ENCODE measurements at regions not wholly inside any gene's neighbourhood (a gene's known extent, or its start where the extent isn't known, plus 50 kb on each side); places are given as distances from the start of the nearest gene placed in this dataset.
"Not testable (repeated sequence)": the region's sequence is repeated elsewhere in the genome, so short reads cannot be mapped to it uniquely, and the experiment has no call there.

DNA sequence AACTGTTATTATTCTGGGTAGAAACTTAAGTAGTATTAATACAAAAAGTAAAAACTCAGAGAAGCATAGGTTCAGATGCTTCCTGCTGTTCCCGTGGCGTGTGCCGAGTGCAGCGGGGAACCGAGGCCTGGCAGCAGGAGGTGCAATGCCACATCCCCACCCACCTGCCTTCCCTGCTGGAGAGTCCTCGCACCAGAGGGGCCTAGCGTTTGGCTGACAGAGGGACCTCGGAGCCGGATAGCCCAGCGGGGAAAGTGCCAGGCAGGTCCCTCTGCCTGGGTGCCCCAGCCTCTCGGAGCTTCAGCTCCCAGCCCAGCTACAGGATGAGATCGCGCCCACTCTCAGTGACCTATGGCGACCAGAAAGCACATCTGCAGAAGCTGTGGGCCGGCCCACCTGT lies 169.6 kb upstream of the GSE1 start:
- DNase-seq (ENCODE audit: low read depth), result no peak

DNA sequence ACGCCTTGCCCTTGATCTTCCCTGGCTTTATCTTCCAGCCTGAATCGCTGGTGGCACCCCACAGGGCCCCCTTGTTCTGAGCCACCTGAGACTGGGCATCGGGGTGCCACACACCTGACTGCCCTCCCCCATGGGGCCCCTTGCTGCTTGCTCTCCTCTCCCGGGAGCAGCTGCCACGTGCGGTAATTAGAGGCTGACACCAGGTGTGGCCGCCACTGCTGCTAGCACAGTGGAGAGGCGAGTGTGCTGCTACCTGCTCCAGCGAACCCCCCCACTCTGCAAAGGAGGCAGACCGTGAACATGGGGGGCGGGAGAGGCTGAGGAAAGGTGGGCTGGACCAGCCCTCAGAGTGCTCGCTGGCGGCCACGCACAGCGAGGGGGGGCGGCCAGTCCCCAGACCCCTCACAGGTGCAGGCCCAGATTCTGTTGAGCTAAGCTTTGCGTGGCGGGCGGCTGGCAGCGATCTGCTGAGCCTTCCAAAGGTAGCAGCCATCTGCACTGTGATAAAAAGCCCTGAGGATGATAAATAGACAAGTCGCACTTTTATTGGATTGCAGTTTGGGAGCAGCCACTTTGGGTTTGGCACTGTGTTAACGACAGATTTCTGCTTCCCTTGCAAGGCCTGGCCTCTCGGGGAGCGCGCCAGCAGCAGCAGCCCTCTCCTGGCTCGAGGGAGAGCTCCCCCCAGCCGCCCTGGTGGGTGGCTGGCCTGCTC lies 167.9 kb upstream of the GSE1 start:
- DNase-seq (ENCODE audit: low read depth), result no peak

DNA sequence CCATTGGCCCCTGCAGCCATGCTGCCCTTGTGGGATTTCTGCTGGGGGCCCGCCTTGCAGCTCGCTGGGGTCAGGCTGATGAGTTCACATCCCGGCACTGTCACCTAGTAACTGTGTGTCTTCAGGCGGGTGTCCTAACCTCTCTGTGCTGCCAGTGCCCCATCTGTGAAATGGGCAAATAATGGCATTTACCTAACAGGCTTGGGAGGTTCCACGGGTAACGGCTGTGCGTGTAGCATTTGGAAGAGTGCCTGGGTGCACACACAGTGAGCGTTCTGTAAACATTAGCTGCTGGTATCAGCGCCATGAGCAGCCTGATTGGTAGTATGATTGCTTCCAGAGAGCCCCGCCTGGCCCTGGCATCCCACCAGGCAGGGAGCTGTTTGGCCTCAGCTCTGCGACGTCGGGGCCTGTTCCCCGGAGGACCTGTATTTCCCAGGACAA lies 167.3 kb upstream of the GSE1 start:
- no peak for DNase-seq (ENCODE audit: low read depth)

DNA sequence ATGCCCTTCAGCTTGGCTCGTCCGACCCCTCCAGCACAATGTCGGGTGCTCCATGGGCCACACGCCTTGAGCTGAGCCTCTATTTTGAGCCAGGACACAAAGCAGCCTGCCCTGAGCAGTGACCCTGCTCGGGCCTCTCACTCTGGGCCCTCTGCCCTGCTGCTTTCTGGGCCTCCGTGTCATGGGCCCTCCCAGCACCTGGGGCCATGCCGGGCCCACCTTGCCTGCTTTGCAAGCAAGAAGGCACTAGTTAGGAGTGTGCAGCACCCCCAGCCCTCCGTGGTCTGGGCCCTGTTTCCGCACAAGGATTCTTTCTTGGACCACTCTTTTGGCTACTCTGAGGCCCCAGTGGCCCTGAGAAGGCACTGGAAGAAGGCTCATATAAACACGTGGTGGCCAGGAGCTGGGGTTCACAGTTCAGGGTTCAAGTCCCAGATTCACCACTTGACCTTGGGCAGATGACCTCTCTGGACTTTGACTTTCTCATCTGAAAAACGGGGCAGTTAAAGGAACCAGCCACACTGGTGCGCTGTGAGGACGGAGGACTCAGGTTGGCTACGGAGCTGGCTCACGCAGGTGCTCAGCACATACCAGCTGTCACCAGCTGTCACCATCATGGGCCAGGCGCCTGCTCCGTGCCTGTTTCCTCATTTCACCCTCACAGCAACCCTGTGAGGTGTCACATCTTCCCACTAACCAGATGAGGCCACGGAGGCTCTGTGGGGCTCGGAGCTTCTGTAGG lies 166.0 kb upstream of the GSE1 start:
- DNase-seq (ENCODE audit: low read depth), result no peak

DNA sequence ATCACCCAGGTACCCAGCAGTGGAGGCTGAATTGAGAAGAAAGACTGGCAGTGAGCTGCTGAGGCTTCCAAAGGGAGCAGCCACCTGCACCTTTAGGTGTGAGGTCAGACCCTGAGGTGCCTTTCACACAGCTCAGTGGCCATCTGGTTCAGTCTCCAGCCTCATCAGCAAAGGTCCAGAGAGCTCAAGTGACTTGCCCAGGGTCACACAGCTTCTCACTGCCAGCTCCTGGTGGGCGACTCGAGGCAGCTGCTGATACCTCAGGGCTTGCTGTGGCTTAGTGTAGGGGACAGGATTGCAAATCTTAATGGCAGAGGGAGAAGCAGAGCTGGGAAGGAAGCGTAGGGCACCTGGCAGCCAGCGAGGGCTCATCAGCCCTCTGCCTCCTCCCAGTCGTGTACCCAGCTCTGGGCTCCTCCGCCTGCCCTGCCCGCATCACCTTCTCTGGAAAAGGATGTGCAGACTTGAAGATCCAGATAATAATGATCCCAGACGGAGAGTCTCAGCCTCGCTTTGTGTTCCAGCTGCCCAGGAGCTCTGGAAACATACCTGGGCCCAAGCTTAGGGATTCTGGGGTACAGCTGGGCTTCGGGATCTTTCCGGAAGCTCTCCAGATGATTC lies 165.3 kb upstream of the GSE1 start:
- DNase-seq (ENCODE audit: low read depth), result no peak

DNA sequence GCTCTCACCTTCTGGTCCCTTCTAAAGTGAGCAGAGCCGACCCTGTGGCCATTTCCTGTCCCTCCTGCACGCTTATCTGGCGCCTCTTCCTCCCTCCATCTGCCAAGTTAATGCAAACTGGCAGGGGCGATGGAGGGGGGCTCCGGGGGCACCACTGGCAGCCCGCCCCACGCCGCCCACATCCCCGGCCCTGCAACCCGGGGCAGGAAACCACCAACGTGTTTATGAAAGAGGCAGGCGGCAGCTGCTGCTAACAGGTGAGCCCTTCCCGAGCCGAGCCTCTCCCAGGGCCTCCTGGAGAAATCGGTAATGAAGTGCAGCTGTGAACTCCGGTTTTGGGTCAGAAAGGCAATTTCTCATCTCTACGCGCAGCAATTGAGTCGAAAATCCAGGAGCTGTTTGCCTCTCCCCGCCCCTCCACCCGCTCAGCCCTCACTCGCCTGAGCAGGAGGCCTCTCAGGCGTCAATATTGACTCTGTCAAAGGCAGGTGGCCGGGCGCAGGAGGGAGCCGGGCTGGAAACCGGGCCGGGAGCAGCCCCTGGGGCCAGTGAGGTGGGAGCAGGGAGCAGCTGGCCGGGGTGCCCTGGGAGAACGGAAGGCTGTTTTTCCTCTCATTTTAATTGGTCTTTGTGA lies 164.4 kb upstream of the GSE1 start:
- DNase-seq (ENCODE audit: low read depth), result no peak

DNA sequence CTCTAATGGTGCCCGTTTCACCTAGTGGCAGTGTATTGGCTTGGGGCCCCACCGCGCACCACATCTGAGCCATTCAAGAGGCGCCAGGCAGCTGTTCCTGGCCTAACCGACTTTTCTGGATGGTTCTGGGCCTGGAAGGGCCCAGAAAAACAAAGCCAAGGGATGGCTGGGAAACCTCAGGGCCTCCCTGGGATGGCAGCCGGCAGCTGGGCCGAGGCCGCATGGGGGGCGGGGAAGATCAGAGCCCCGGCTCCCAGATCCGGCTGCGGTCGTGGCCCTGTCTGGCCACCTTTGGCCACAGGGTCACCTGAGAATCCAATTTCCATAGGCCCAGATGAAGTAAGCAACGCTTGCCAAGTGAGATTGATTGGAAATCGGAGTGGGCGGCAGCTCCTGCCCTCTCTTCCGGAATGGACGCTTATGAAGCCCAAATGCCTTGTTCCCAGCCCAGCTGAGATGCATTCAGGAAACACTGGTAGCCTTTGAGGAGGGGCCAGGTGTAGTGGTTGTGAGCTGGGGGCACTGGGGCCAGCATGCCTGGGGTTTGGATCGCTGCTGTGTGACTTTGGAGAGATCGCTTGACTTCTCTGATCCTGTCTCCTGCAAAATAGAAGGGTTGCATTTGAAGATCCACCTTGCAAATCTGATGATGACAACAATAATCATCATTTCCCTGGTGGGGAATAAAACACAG lies 163.8 kb upstream of the GSE1 start:
- DNase-seq (ENCODE audit: low read depth), result no peak

DNA sequence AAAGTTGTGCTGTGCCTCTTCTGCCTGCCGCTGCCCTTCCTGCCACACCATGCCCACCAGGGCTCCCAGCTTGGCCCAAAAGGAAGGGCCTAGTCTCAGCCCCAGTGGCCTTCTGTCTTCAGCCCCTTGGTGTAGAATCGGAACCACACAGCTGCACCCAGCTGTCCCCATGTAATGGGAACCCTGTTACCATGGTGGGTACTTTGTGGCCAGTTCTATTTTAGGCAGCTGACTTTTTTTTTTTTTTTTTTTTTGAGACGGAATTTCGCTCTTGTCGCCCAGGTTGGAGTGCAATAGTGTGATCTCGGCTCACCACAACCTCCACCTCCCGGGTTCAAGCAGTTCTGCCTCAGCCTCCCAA lies 163.3 kb upstream of the GSE1 start:
- DNase-seq (ENCODE audit: low read depth), result no peak

DNA sequence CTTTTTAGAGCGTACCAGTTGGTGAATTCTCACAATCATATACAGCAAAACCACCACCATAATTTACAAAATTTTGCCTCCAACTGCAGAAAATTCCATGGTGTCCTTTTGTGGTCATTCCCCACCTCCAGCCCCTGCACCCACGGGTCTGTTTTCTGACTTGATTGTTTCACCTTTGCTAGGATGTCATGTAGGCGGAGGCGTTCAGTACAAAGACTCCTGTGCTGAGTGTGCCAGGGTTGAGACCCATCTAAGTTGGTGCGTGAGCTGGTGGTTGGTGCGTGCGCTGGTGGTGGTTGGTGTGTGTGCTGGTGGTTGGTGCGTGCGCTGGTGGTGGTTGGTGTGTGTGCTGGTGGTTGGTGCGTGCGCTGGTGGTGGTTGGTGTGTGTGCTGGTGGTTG lies 162.0 kb upstream of the GSE1 start:
- not testable (repeated sequence) for DNase-seq (ENCODE audit: low read depth)

DNA sequence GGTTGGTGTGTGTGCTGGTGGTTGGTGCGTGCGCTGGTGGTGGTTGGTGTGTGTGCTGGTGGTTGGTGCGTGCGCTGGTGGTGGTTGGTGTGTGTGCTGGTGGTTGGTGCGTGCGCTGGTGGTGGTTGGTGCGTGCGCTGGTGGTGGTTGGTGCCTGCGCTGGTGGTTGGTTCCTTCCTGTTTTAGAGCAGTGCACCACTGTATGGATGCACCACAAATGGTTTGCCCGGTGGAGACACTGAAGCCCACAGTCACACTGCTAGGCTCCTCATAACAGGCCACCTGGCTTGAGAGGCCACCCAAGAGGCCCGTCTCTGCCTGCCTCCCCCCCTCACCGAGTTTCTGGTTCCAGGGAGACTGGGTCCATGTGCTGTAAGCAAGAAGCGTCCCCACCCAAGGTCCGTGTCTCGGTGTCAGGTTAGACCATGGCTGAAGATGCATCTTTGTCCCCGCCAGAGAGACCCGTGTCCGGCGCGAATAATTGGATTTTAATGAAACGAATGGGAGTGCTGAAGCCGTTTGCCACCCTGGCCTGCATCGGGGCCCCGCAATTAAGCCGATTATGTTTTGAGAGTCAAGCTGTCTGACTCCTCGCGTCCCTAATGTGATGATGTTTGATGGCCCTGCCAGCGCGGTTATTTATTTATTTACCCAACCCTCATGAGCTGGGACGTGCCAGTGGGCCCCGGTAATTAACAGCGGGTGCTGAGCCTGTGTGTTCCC lies 161.3 kb upstream of the GSE1 start:
- DNase-seq (ENCODE audit: low read depth), result no peak

DNA sequence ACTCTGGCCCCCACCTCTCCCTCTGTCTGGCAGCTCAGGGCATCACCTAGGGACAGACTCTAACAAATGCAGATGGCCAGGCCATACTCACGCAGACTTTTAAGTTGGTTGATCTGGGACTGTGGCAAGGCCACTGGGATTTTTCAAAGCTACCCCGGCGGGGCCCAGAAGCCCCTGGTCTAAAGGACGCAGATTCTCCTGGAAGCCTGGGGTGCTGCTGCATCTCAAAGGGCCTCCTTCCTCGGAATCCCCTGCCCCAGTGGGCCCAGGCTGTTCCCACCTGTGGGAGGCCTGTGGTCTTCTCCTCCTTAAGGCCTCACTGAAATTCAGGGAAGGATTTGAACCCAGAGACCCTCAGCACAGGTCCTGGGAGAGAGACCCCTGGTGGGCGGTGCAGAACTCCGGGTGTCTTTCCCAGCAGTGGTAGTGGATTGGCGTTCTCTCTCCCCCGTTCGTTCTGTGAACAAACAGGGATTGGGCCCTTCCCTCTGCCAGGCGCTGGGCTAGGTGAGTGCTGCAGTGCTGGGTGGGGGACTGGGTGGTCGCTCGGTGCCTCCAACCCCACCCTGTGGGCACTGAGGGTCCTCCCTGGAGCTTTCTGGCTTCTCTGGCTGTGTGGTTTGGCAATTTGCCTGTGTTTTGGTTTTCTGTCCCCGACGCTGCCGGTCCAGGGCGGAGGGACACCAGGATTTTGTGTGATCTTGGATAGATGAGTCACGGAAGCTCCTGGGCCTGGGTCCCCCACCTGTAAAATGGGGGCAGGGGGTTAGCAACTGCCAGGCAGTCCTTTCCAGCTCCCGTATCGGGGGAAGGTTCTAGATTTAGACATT lies 160.5 kb upstream of the GSE1 start:
- DNase-seq (ENCODE audit: low read depth), result no peak

DNA sequence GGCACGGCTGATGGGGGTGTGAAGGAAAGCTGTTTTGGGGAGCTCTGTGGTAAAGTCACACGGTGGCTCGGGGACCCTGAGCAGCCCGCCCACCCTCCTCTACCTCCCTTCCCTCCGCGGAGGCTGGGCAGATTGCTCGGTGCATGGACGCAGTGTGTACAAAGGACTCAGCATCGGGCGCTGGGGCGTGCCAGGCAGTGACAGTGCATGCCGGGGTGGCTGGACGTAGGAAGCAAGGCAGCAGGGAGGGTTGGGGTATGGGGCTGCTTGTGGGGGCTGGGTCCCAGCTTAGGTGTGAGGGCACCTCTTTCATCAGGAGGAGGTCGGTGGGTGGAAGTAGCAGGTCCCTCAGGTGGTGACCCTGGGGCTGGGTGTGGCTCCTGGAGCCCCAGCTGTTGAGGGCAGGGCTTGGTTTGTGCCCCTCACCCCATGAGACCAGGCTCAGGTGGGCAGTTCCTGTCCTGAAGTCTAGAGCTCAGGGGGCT lies 159.9 kb upstream of the GSE1 start:
- no peak for DNase-seq (ENCODE audit: low read depth)

DNA sequence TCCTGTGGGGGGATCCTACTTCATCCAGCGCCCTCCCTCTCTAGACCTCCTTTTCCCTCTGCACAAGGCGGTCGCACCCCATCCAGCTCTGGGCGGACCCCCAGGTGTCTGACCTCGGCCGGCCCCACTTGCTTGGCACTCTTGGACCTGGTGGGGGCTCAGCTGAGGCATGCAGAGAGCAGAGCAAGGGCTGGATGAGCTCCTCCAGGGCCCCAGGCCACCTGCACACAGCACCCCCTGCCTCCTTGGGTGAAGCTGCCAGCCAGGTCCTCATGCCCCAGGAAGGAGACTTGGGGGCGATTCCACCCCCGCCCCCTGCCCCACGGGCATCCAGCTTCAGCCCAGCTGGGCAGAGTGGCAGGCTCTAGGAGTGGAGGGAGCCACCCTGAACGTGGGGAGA lies 159.4 kb upstream of the GSE1 start:
- no peak for DNase-seq (ENCODE audit: low read depth)

DNA sequence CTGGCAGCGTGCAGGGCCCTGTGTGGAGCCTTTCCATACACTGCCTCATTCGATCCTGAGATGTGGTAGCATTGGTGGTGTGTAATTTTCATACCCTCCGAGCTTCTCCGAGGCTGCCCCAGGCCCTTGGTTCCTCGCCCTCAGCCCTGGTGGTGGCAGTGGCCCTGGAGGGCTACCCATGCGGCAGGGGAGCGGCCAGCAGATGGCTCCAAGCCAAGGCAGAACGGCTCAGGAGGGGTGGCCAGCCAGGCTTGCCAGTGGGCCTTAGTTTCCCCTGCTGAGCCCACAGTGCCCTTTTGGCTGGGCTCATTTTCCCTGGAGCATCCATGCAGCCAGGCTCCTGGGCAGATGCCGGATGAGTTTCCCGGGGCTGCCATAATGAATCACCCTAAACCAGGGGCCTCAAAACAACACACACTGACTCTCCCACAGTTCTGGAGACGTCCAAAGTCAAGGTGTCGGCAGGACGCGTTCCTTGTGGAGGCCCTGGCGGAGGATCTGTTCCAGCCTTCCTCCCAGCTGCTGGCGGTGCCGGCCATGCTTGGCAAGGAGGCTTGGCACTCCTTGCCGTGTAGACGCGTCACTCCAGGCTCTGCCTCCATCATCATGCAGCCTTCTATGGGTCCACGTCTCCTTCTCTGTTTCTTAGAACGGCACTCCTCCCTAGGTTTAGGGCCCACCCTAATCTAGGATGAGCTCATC lies 158.8 kb upstream of the GSE1 start:
- DNase-seq (ENCODE audit: low read depth), result no peak

DNA sequence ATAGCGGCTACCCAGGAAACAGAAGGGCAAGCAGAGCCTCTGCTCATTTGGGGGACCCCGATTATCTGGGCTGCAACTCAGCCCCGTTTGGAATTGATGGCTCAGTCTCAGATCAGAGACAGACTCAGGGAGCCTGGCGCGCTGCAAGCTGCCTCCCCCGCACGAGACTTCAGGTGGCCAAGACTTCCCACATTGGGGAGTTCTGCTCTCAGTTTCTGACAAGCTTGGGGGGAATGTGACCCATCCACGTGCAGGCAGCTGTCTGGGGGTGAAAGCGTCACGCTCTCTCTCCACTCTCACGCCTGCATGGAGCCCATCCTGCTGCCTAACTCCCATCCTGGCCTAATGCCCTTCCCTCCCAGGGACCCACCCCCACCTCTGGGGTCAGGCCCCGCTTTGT lies 157.6 kb upstream of the GSE1 start:
- DNase-seq (ENCODE audit: low read depth), result no peak

DNA sequence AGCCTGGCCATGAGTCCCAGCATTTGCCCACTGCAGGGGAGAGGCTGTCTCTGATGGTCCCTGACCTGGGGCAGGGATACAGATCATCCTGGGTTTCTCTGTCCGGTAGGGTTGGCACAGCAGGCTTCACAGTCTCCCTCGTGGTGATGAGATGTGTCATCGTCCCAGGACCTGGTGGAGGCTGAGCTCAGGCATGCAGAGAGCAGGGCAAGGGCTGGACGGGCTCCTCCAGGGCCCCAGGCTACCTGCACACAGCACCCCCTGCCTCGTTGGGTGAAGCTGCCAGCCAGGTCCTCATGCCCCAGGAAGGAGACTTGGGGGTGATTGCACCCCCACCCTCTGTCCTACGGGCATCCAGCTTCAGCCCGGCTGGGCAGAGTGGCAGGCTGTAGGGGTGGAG lies 155.8 kb upstream of the GSE1 start:
- peak; percentile 3 for DNase-seq (ENCODE audit: low read depth)

DNA sequence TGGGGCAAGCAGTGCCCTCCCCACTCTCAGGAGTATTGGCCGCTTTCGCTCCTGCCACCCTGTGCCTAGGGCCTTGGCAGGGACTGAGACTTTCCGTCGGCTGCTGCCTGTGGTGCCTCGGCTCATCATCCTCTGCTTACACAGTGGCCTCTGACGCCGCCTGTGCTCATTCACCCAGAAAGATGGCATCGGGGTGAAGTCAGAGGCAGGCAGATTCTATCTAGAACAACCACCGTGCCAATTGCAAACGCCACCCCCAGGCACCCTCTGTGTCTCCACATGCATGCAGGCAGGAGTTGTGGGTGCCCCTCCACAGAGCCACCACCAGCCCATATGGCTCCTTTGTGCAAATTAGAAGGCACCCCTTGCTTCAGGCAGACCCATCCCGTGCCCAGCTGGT lies 154.2 kb upstream of the GSE1 start:
- DNase-seq (ENCODE audit: low read depth), result no peak

DNA sequence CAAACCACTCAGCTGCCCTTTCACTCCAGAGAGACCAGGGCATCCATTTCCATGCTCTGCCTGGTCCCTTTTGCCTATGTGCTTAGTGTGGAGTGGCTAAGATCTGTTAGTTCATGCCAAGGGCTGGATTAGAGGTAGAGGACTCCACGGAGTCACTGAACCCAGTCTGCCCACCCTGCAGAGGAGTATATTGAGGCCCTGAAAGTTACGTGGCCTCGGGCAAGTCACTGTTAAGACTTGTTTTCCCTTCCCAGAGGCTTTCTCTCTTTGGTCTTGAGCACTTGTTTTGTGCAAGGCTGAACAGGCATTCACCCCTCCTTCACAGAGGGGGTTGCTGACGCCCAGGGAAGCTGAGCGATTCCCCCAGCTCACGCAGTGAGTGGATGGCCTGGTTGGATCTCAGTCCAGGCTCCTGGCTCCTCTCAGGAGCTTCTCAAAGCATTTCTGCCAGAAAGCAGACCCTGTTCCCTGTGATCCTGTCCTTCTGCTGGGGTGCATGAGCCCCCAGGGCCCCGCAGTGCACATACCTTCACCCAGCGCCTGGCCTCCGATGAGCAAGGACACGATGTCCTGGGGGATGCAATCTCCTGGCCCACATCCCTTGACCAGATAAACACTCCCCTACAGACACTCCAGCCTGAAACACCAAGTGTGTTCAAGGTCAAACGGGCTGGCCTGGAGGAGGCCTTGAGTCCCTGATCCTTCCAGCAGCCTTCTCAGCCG lies 153.4 kb upstream of the GSE1 start:
- DNase-seq (ENCODE audit: low read depth), result no peak

Measured in non-pigmented ciliary epithelial cell (primary cell).